ENCODE measurements at regions not wholly inside any gene's neighbourhood (a gene's known extent, or its start where the extent isn't known, plus 50 kb on each side); places are given as distances from the start of the nearest gene placed in this dataset.
"Not testable (repeated sequence)": the region's sequence is repeated elsewhere in the genome, so short reads cannot be mapped to it uniquely, and the experiment has no call there.

GRCh38 chr6:167467793-167468431 is 143.0 kb downstream of the TTLL2 start:
- no peak for DNase-seq (ENCODE audit: extremely low read depth, low read depth)

GRCh38 chr6:167469101-167469500 is 144.2 kb downstream of the TTLL2 start:
- DNase-seq (ENCODE audit: extremely low read depth, low read depth) = no peak

- DNase-seq (ENCODE audit: extremely low read depth, low read depth) = no peak
Measured at GRCh38 chr6:167469672-167470071, 144.8 kb downstream of the TTLL2 start.

GRCh38 chr6:167470101-167470835 is 145.4 kb downstream of the TTLL2 start:
- DNase-seq (ENCODE audit: extremely low read depth, low read depth) = no peak

GRCh38 chr6:167470836-167471547 is 146.1 kb downstream of the TTLL2 start:
- no peak for DNase-seq (ENCODE audit: extremely low read depth, low read depth)

- no peak for DNase-seq (ENCODE audit: extremely low read depth, low read depth)
Measured at GRCh38 chr6:167471548-167471930, 146.7 kb downstream of the TTLL2 start.

- DNase-seq (ENCODE audit: extremely low read depth, low read depth) = no peak
Measured at GRCh38 chr6:167472148-167472547, 147.3 kb downstream of the TTLL2 start.

GRCh38 chr6:167472880-167473279 is 148.0 kb downstream of the TTLL2 start:
- no peak for DNase-seq (ENCODE audit: extremely low read depth, low read depth)

GRCh38 chr6:167474171-167474570 is 149.3 kb downstream of the TTLL2 start:
- DNase-seq (ENCODE audit: extremely low read depth, low read depth) = no peak

GRCh38 chr6:167474725-167475124 is 149.8 kb downstream of the TTLL2 start:
- no peak for DNase-seq (ENCODE audit: extremely low read depth, low read depth)

GRCh38 chr6:167475947-167476346 is 151.1 kb downstream of the TTLL2 start:
- DNase-seq (ENCODE audit: extremely low read depth, low read depth) = no peak

GRCh38 chr6:167476844-167477595 is 152.1 kb downstream of the TTLL2 start:
- DNase-seq (ENCODE audit: extremely low read depth, low read depth) = no peak

- DNase-seq (ENCODE audit: extremely low read depth, low read depth) = no peak
Measured at GRCh38 chr6:167477688-167478087, 152.8 kb downstream of the TTLL2 start.

- no peak for DNase-seq (ENCODE audit: extremely low read depth, low read depth)
Measured at GRCh38 chr6:167479301-167479700, 154.4 kb downstream of the TTLL2 start.

GRCh38 chr6:167479901-167480648 is 155.2 kb downstream of the TTLL2 start:
- no peak for DNase-seq (ENCODE audit: extremely low read depth, low read depth)

- no peak for DNase-seq (ENCODE audit: extremely low read depth, low read depth)
Measured at GRCh38 chr6:167481307-167481926, 156.5 kb downstream of the TTLL2 start.

- DNase-seq (ENCODE audit: extremely low read depth, low read depth) = not testable (repeated sequence)
Measured at GRCh38 chr6:167482801-167483200, 157.9 kb downstream of the TTLL2 start.

GRCh38 chr6:167485186-167485978 is 160.5 kb downstream of the TTLL2 start:
- DNase-seq (ENCODE audit: extremely low read depth, low read depth) = no peak

Measured in NCI-H460 (cell line).